GM12872 (cell line): ENCODE measurements at regions not wholly inside any gene's neighbourhood (a gene's known extent, or its start where the extent isn't known, plus 50 kb on each side); places are given as distances from the start of the nearest gene placed in this dataset.
A peak's percentile ranks its signal among the peaks of the same experiment; 100 is the strongest.

Source experiments
- CTCF ChIP-seq: IDR thresholded peaks from 3 replicates; pipeline ENCODE4 v1.5.1; 2011; ENCODE audit warnings: low read depth, mild to moderate bottlenecking, low read length, moderate library complexity; ENCODE audit not compliant: insufficient read depth

GRCh38 chr4:164648151-164648848 is 105.6 kb upstream of the SMIM31 start:
- no peak for TF ChIP-seq CTCF

- no peak for TF ChIP-seq CTCF
These were observed 105.1 kb upstream of the SMIM31 start for GRCh38 chr4:164648849-164649212.

GRCh38 chr4:164659765-164660164 is 94.2 kb upstream of the SMIM31 start:
- no peak for TF ChIP-seq CTCF

GRCh38 chr4:164683040-164683439 is 70.9 kb upstream of the SMIM31 start:
- no peak for TF ChIP-seq CTCF

- no peak for TF ChIP-seq CTCF
These were observed 58.3 kb upstream of the SMIM31 start for GRCh38 chr4:164695650-164696049.

- TF ChIP-seq CTCF = peak; percentile 62
These were observed 53.5 kb upstream of the SMIM31 start for GRCh38 chr4:164700471-164700870.

- TF ChIP-seq CTCF = no peak
These were observed 52.3 kb upstream of the SMIM31 start for GRCh38 chr4:164701665-164702064.
